AG09309 (cell line): ENCODE measurements at regions not wholly inside any gene's neighbourhood (a gene's known extent, or its start where the extent isn't known, plus 50 kb on each side); places are given as distances from the start of the nearest gene placed in this dataset.

ENCODE experiments used
- DNase-seq: peaks from one replicate; pipeline ENCODE4 v3.0.0-alpha.2; 2010; ENCODE audit warnings: low read depth
- H3K4me3 ChIP-seq: 2 replicates; pipeline ENCODE4 v1.5.1; 2011; ENCODE audit warnings: mild to moderate bottlenecking, low read depth, low read length, moderate library complexity; ENCODE audit not compliant: control insufficient read depth
- TF ChIP-seq, protein P1 (sequence below): IDR thresholded peaks from 2 replicates; pipeline ENCODE4 v1.5.1; 2011; ENCODE audit warnings: mild to moderate bottlenecking, low read depth, low read length, inconsistent platforms; ENCODE audit not compliant: insufficient read depth, control insufficient read depth; ENCODE audit errors: missing control alignments

DNA sequence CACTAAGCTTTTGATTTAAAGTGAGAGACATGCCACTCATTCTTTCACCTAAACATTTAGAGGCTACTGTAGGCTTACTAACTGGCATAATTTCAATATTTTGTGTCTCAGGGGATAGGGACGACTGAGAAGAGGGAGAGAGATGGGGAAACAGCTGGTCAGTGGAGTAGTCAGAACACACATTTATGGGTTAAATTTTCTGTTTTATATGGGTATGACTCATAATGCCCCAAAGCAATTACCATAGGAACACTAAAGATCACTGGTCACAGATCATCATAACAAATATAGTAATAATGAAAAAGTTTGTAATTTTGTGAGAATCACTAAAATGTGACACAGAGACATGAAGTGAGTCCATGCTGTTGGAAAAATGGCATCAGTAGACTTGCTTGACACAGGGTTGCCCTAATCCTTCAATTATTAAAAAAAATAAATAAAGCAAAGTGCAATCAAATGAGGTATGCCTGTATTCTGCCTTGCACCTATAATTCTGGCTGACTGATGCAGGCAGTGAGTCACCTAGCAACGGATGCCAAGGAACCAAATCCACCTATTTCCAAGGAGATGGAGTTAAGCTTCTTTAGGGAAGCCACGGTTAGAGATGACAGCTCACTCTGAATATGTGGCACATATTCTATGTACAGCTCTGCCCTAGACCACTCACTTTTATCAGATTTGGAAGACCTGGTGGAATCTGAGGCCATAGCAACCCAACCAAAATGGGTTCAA, 166.1 kb downstream of the MARCHF11 start:
- no peak overlapping the region for H3K4me3 ChIP-seq
- TF ChIP-seq, protein P1, sequence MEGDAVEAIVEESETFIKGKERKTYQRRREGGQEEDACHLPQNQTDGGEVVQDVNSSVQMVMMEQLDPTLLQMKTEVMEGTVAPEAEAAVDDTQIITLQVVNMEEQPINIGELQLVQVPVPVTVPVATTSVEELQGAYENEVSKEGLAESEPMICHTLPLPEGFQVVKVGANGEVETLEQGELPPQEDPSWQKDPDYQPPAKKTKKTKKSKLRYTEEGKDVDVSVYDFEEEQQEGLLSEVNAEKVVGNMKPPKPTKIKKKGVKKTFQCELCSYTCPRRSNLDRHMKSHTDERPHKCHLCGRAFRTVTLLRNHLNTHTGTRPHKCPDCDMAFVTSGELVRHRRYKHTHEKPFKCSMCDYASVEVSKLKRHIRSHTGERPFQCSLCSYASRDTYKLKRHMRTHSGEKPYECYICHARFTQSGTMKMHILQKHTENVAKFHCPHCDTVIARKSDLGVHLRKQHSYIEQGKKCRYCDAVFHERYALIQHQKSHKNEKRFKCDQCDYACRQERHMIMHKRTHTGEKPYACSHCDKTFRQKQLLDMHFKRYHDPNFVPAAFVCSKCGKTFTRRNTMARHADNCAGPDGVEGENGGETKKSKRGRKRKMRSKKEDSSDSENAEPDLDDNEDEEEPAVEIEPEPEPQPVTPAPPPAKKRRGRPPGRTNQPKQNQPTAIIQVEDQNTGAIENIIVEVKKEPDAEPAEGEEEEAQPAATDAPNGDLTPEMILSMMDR: no peak
- DNase-seq: no peak

DNA sequence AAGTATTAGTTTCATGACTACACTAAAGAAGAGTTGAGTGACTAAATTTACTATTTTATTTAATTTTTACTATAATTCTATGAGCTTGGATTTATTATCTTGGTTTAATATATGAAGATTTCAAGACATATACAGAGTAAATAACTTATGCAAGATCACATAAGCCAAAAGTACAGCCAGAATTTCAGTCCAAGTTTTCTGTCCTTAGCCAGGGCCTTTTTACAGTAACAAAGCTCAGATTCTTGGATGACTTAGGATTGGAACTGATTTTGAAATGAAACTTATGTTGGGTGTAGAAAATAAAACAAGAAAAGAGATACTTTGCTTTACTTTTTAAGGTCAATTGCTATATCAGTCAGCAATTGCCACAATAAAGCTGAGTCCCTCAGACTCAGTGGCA, 170.3 kb downstream of the MARCHF11 start:
- no peak overlapping the region for H3K4me3 ChIP-seq
- TF ChIP-seq, protein P1: no peak
- DNase-seq: no peak

DNA sequence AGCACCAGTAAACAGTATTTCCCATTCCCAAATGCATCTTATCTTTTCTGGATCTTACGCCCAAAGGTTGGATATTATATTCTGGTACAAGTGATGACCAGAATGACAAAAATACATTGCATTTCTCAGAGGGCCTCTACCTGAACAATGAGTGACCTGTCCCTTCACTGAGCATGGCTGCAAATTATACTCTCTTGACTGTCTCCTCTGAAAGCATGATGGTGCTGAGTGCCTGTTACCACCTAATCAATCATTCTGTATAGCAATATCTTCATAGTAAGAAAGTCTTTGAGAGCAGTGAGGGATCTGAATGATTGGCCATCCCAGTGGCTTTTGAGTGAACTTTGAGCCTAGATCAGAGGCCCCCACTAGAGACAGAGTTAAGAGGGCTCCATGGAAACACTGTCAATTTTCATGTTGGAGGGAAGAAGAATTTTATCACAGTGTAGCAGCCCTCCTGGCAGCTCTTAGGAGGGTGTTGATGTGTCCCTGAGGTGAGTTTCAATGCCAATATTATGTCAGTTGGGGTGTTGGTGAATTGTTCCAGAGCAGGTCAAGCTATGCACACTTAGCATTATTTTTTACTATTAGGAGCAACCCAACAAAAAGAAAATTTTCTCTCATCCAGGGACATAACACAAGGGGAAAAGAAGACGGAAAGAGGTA, 171.7 kb downstream of the MARCHF11 start:
- DNase-seq: no peak
- H3K4me3 ChIP-seq: no peak overlapping the region
- TF ChIP-seq, protein P1: no peak

DNA sequence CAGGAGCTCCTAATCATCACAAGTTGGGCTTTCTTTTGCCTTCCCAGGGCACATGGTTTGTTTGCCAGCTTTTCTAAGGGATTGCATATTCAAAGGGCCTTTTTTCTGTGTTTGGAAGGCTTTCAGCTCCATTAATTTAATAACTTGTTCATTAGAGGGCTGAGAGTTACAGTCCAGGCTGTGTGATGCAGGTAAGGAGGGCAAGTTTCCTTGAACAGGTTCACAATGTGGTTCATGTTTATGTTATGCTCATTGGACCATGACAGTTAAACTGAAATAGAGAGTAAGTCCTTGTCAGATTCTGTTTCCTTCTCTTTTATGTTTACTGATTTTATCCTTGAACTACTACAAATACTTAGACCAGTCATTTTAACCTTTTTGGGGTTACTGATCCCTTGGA, 174.4 kb downstream of the MARCHF11 start:
- TF ChIP-seq, protein P1: no peak
- H3K4me3 ChIP-seq: no peak overlapping the region

DNA sequence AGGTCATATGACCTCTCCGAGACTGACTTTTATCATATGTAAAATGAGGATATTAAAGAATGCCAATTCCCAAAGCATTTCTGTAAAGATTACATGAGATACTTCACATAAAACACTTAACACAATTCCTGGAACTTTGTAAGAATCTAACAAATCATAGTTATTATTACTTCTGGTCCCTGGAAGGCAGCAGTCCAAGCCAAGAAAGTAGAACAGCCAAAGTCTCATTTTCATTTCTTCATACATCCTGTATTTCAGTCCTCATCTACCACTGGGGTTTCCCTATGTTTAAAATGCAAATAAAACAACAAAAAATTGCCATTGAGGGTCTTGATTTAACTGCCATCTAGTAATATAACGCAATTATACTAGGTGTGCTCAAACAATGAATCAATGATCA, 179.5 kb downstream of the MARCHF11 start:
- H3K4me3 ChIP-seq: no peak overlapping the region
- TF ChIP-seq, protein P1: no peak

More for the DNA sequence above, 174.4 kb downstream of the MARCHF11 start:
- no peak for DNase-seq

DNA sequence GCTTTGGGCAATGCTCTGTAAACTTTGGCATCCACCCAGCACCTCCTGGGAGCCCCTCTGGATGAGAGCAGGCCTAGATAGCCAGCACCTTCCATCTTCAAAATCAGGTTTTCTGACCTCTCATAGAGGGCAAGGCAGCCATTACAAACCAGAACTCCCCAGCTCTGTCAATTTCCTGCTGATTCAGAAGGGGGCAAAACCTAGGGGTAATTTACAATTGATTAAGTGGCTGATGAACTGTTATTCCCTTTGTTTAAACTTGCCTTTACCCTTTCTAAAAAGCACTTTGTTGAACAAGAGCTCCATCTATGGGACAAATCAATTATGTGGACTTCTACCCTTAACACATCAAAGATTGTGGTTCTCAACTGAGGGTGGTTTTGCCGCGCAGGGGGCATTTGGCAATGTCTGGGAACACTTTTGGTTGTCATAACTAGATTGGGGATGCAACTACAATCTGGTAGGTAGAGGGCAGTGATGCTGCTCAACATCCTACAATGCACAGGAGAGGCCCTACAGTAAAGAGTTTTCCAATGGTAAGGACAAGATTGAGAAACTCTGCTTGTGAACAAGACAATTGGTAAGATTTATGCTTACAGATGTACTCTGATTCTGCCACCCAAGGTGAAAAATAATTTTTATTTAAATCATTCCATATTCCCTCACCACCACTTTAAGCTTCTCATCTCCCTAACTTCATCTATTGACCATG, 184.1 kb downstream of the MARCHF11 start:
- H3K4me3 ChIP-seq: no peak overlapping the region
- peak; percentile 20 for DNase-seq
- TF ChIP-seq, protein P1: peak; percentile 64

More for the DNA sequence above, 179.5 kb downstream of the MARCHF11 start:
- no peak for DNase-seq
